ENCODE measurements at regions not wholly inside any gene's neighbourhood (a gene's known extent, or its start where the extent isn't known, plus 50 kb on each side); places are given as distances from the start of the nearest gene placed in this dataset.

DNA sequence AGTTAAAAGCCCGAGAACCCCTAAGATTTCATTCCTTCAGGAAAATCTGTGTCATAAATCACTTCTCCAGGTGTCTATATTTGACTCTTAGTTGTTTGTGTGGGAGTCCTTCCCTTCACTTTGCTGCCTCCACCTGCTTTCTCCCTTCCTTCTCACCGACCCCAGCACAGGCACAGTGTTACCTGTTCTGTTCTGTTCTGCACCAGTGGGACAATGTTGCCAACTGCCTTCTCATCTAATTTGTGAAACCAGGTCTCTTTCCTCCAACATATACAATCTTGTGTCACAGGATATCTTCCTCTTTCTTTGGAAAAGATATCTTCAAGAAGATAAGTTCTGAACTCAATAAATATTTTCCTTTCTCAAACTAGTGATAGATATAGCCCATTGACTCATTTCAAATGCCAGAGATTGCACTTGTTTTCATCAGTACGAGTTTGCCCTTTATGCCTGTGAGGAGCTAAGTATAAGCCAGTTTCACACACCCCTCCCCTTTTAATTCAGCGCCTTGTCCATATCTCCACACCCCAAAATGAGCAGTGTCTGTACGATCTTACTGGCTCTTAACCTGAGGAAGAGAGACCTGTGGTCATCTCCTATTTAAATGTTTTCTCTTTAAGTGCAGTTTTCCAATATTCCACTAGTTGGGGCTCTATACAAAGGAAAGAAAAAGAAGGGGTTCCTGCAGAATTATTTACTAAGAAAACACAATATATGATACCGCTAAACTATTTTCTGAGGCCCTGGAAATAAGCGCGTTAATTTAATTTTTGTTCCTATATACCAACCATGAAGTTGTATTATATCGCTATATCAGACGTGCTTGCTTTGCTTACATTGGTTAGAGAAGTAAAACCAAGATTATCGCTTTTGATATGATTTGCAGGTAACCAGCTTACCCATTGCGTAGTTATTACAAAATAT is 81.6 kb upstream of the PREP start:
- H2AFZ ChIP-seq (ENCODE audit: low read depth, low read length): peak overlapping the region; percentile 50; the same call in 1 of the 2 replicates
- peaks cover 76% of the 10 kb centered on the region for H3K4me1 ChIP-seq (ENCODE audit: low read length)
- H3K4me2 ChIP-seq (ENCODE audit: low read length): peak overlapping the region; percentile 94
- TF ChIP-seq EZH2phosphoT487 (IDR thresholded peaks at IDR 0.05; ENCODE audit: low read depth): no peak
- TF ChIP-seq, protein P1, sequence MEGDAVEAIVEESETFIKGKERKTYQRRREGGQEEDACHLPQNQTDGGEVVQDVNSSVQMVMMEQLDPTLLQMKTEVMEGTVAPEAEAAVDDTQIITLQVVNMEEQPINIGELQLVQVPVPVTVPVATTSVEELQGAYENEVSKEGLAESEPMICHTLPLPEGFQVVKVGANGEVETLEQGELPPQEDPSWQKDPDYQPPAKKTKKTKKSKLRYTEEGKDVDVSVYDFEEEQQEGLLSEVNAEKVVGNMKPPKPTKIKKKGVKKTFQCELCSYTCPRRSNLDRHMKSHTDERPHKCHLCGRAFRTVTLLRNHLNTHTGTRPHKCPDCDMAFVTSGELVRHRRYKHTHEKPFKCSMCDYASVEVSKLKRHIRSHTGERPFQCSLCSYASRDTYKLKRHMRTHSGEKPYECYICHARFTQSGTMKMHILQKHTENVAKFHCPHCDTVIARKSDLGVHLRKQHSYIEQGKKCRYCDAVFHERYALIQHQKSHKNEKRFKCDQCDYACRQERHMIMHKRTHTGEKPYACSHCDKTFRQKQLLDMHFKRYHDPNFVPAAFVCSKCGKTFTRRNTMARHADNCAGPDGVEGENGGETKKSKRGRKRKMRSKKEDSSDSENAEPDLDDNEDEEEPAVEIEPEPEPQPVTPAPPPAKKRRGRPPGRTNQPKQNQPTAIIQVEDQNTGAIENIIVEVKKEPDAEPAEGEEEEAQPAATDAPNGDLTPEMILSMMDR (IDR thresholded peaks at IDR 0.05; ENCODE audit: low read depth, low read length): peak; percentile 80
- peak overlapping the region; percentile 61 for H3K9ac ChIP-seq (ENCODE audit: low read length)
- H4K20me1 ChIP-seq (ENCODE audit: insufficient read depth, low read length): no peaks in the 10 kb centered on the region
- H3K36me3 ChIP-seq (replicated peaks; ENCODE audit: low read depth, low read length): no peaks in the 10 kb centered on the region
- peak overlapping the region; percentile 93 for H3K27ac ChIP-seq (ENCODE audit: low read length)
- H3K27me3 ChIP-seq (ENCODE audit: low read depth, low read length): no peaks in the 10 kb centered on the region
- no peaks in the 10 kb centered on the region for H3K9me3 ChIP-seq (ENCODE audit: insufficient read depth, low read length)
- no peaks in the 10 kb centered on the region for H3K79me2 ChIP-seq (ENCODE audit: low read length)
- H3K4me3 ChIP-seq (ENCODE audit: low read length): peak overlapping the region; percentile 65

DNA sequence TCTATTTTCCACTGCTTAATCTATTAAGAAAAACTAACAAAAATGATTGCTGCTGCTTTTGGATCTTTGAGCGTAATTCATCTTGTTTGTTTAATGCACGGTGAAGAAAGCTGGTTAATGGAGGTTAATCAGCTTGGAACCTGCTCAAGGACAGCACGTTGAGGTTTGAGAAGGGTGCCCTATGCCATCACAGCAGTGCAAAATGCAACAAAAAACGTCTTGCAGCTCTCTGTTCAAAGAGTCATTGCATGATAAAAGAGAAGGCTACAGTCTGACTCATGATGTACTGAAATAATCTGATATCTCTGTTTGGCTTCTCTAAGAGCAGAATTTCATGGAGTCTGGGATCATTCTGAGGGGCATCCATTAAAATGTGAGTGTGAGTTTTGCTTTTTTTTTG is 80.6 kb upstream of the PREP start:
- no peaks in the 10 kb centered on the region for H3K36me3 ChIP-seq (replicated peaks; ENCODE audit: low read depth, low read length)

DNA sequence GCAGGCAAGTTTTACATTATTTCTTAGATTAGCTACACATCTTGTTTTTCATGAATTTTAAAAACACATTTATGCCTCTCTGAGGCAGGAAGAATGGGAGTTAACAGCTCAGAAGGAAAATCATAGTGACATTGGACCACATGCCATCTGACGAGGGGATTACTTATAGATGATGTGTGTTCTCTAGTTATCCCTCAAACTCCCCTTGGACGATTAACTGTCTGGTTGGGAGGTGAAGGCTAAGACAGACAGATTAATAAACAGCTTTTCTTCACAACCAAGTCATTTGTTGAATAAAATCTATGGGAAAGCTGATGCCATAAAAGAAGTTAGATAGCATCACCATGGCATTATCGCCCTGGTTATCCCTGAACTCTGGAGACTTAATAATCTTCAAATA is 80.0 kb upstream of the PREP start:
- H3K4me2 ChIP-seq (ENCODE audit: low read length): peak overlapping the region; percentile 13; the same call in 1 of the 2 replicates
- peaks cover 60% of the 10 kb centered on the region for H3K4me1 ChIP-seq (ENCODE audit: low read length)
- H3K27me3 ChIP-seq (ENCODE audit: low read depth, low read length): no peaks in the 10 kb centered on the region
- H3K36me3 ChIP-seq (replicated peaks; ENCODE audit: low read depth, low read length): no peaks in the 10 kb centered on the region
- no peak overlapping the region for H3K9ac ChIP-seq (ENCODE audit: low read length)
- no peaks in the 10 kb centered on the region for H3K79me2 ChIP-seq (ENCODE audit: low read length)
- H3K9me3 ChIP-seq (ENCODE audit: insufficient read depth, low read length): no peaks in the 10 kb centered on the region
- no peak for TF ChIP-seq EZH2phosphoT487 (IDR thresholded peaks at IDR 0.05; ENCODE audit: low read depth)
- TF ChIP-seq, protein P1 (IDR thresholded peaks at IDR 0.05; ENCODE audit: low read depth, low read length): no peak
- no peak overlapping the region for H2AFZ ChIP-seq (ENCODE audit: low read depth, low read length)
- no peak overlapping the region for H3K4me3 ChIP-seq (ENCODE audit: low read length)
- H3K27ac ChIP-seq (ENCODE audit: low read length): no peak overlapping the region
- H4K20me1 ChIP-seq (ENCODE audit: insufficient read depth, low read length): no peaks in the 10 kb centered on the region

More for the DNA sequence above, 80.6 kb upstream of the PREP start:
- TF ChIP-seq, protein P1 (IDR thresholded peaks at IDR 0.05; ENCODE audit: low read depth, low read length): no peak
- Histone ChIP-seq H3K4me1 (ENCODE audit: low read length) (peaks cover 66% of the 10 kb centered on the region), H3K9ac (ENCODE audit: low read length) (no peak overlapping the region), H3K4me3 (ENCODE audit: low read length) (no peak overlapping the region), H4K20me1 (ENCODE audit: insufficient read depth, low read length) (no peaks in the 10 kb centered on the region), H3K27ac (ENCODE audit: low read length) (no peak overlapping the region), H3K27me3 (ENCODE audit: low read depth, low read length) (no peaks in the 10 kb centered on the region), H3K79me2 (ENCODE audit: low read length) (no peaks in the 10 kb centered on the region), H3K9me3 (ENCODE audit: insufficient read depth, low read length) (no peaks in the 10 kb centered on the region), H2AFZ (ENCODE audit: low read depth, low read length) (no peak overlapping the region), H3K4me2 (ENCODE audit: low read length) (no peak overlapping the region)

DNA sequence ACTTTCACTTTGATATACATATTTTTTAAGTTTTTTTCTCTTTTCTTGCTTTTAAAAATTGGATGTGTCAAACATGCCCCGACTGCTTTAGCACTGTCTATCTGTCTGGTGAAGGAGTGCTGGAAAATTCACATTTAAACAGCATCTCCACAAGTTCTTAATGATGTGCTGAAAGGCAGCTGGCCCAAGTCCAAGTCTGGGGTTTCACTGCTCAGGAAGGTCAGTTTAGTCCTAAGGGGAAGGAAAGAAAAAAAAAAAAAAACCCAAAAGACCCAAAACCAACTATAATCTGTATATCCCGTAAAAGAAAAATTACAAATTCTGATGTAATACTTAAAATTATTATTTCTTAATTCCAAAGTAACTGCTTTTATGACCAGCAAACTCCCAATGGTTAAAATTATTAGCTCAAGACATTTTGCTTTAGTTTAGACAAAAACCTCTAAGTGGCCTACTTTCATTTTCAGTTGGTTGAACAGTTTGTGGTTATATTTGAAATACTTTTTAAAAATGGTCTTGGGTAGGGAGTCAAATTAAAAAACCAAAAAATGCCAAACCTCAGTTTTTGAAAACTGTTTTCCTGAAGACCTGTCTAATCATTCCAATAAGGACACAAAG is 79.5 kb upstream of the PREP start:
- H3K36me3 ChIP-seq (replicated peaks; ENCODE audit: low read depth, low read length): no peaks in the 10 kb centered on the region
- H3K4me1 ChIP-seq (ENCODE audit: low read length): peaks cover 59% of the 10 kb centered on the region
- no peaks in the 10 kb centered on the region for H3K79me2 ChIP-seq (ENCODE audit: low read length)
- no peak overlapping the region for H2AFZ ChIP-seq (ENCODE audit: low read depth, low read length)
- H3K4me2 ChIP-seq (ENCODE audit: low read length): peak overlapping the region; percentile 13; the same call in 1 of the 2 replicates
- H4K20me1 ChIP-seq (ENCODE audit: insufficient read depth, low read length): no peaks in the 10 kb centered on the region
- H3K27me3 ChIP-seq (ENCODE audit: low read depth, low read length): no peaks in the 10 kb centered on the region
- no peak for TF ChIP-seq EZH2phosphoT487 (IDR thresholded peaks at IDR 0.05; ENCODE audit: low read depth)
- TF ChIP-seq, protein P1 (IDR thresholded peaks at IDR 0.05; ENCODE audit: low read depth, low read length): no peak
- H3K4me3 ChIP-seq (ENCODE audit: low read length): no peak overlapping the region
- H3K9me3 ChIP-seq (ENCODE audit: insufficient read depth, low read length): no peaks in the 10 kb centered on the region
- H3K9ac ChIP-seq (ENCODE audit: low read length): no peak overlapping the region
- H3K27ac ChIP-seq (ENCODE audit: low read length): no peak overlapping the region
